HCT116 (cell line): ENCODE measurements at regions not wholly inside any gene's neighbourhood (a gene's known extent, or its start where the extent isn't known, plus 50 kb on each side); places are given as distances from the start of the nearest gene placed in this dataset.

ENCODE experiments used
- ATAC-seq: fragments of 200-7000 bp; cut with Tn5 transposase; 2 replicates; pipeline ENCODE4 v1.9.1; 2020; ENCODE audit warnings: mild to moderate bottlenecking, moderate library complexity
- BruUV-seq: library from RNA; stranded (reverse); fragments of 400-500 nt; replicated peaks from 2 replicates; lab custom pipeline; 2021; lab: Mats Ljungman, UMichigan
- CTCF ChIA-PET: fragments of 300-600 bp; sonication (Branson Sonifier 250); formaldehyde crosslinking; loops from one replicate; lab custom pipeline; 2021; ENCODE audit warnings: antibody characterized with exemption; lab: Charles Lee
- POLR2A ChIA-PET: fragments of 300-600, 350-600 bp; sonication (Branson Sonifier 250); formaldehyde crosslinking; loops from one replicate; lab custom pipeline; 2021; ENCODE audit warnings: antibody characterized with exemption; lab: Charles Lee
- RAD21 ChIA-PET, 2 experiments: fragments of 300-600 bp; sonication (Branson Sonifier 250); formaldehyde crosslinking; loops; one replicate each; lab custom pipeline; 2023; ENCODE audit warnings: low total read pairs in 2 of 2; ENCODE audit not compliant: uncharacterized antibody in 2 of 2, unreplicated experiment in 2 of 2, low non-redundant PET in 1 of 2; lab: Charles Lee
- DNase-seq: peaks from one replicate; pipeline ENCODE4 v3.0.0-alpha.2; 2010; ENCODE audit warnings: low read depth, low spot score
- H2AFZ ChIP-seq: fragments of 200-600 bp; shearing (Covaris generic), sonication (generic); 2 replicates; pipeline ENCODE4 v1.6.1; 2017; ENCODE audit warnings: low read depth, mixed run types, mixed read lengths, antibody characterized with exemption, low read length; ENCODE audit not compliant: poor library complexity, severe bottlenecking
- H3K27ac ChIP-seq: 2 replicates; pipeline ENCODE4 v1.5.1; 2012; ENCODE audit warnings: low read depth, low read length
- H3K27me3 ChIP-seq: fragments of 200-600 bp; sonication (generic); 2 replicates; pipeline ENCODE4 v1.6.1; 2016; ENCODE audit warnings: mixed run types, low read length, mixed read lengths; ENCODE audit not compliant: insufficient read depth
- H3K36me3 ChIP-seq, 2 experiments: fragments of 200-500 bp in 1 of 2; fragments of 200-600 bp in 1 of 2; sonication (Bioruptor generic) in 1 of 2; sonication (generic) in 1 of 2; 2 replicates each; pipeline versions ENCODE4 v1.5.1 to v1.6.1; 2014 to 2016; ENCODE audit warnings: low read length in 2 of 2, inconsistent platforms in 1 of 2, mixed read lengths in 1 of 2, mixed run types in 1 of 2; ENCODE audit not compliant: insufficient read depth in 2 of 2, control insufficient read depth in 1 of 2
- H3K4me1 ChIP-seq, 2 experiments: fragments of 200-600 bp in 1 of 2; sonication (generic) in 1 of 2; 2 replicates each; pipeline versions ENCODE4 v1.5.1 to v1.6.1; 2012 to 2017; ENCODE audit warnings: low read length in 2 of 2, inconsistent platforms in 1 of 2, mild to moderate bottlenecking in 1 of 2, mixed read lengths in 1 of 2, mixed run types in 1 of 2, moderate library complexity in 1 of 2; ENCODE audit not compliant: insufficient read depth in 2 of 2, control insufficient read depth in 1 of 2
- H3K4me2 ChIP-seq: fragments of 200-600 bp; sonication (generic); 2 replicates; pipeline ENCODE4 v1.6.1; 2017; ENCODE audit warnings: mixed run types, low read length, mixed read lengths
- H3K4me3 ChIP-seq, 2 experiments: fragments of 200-600 bp in 1 of 2; sonication (generic) in 1 of 2; replicated peaks in 1 of 2; 2 replicates each; pipeline ENCODE4 v1.5.1; 2011 to 2016; ENCODE audit warnings: low read length in 2 of 2, control low read depth in 1 of 2, low read depth in 1 of 2, mild to moderate bottlenecking in 1 of 2, mixed read lengths in 1 of 2, mixed run types in 1 of 2
- H3K79me2 ChIP-seq: fragments of 200-600 bp; sonication (generic); 2 replicates; pipeline ENCODE4 v1.6.1; 2017; ENCODE audit warnings: mild to moderate bottlenecking, mixed run types, low read length, moderate library complexity, mixed read lengths; ENCODE audit not compliant: insufficient read depth
- H3K9ac ChIP-seq: fragments of 200-600 bp; sonication (generic); 2 replicates; pipeline ENCODE4 v1.6.1; 2016; ENCODE audit warnings: low read length, mixed read lengths
- H3K9me2 ChIP-seq: fragments of 200-600 bp; sonication (generic), shearing (Covaris generic); 2 replicates; pipeline ENCODE4 v1.6.1; 2017; ENCODE audit warnings: mixed run types, mild to moderate bottlenecking, moderate library complexity; ENCODE audit not compliant: insufficient read depth
- H3K9me3 ChIP-seq, 2 experiments: fragments of 200-500 bp in 1 of 2; fragments of 200-600 bp in 1 of 2; sonication (Bioruptor generic) in 1 of 2; sonication (generic) in 1 of 2; 2 replicates each; pipeline ENCODE4 v1.6.1; 2014 to 2017; ENCODE audit warnings: low read length in 2 of 2, mixed read lengths in 2 of 2, inconsistent platforms in 1 of 2, low read depth in 1 of 2, mild to moderate bottlenecking in 1 of 2, mixed run types in 1 of 2, moderate library complexity in 1 of 2; ENCODE audit not compliant: control insufficient read depth in 1 of 2, insufficient read depth in 1 of 2
- H4K20me1 ChIP-seq: fragments of 200-600 bp; sonication (generic), shearing (Covaris generic); 2 replicates; pipeline ENCODE4 v1.6.1; 2017; ENCODE audit warnings: mixed run types, mild to moderate bottlenecking, moderate library complexity; ENCODE audit not compliant: insufficient read depth
- CEBPB ChIP-seq: IDR thresholded peaks from 2 replicates; pipeline ENCODE4 v1.6.1; 2012; ENCODE audit warnings: low read depth
- EZH2 ChIP-seq: fragments of 200-600 bp; sonication (generic); IDR thresholded peaks from 2 replicates; pipeline ENCODE4 v1.6.1; 2017; ENCODE audit warnings: antibody characterized with exemption, mixed run types
- EZH2phosphoT487 ChIP-seq: fragments of 200-600 bp; IDR thresholded peaks from 2 replicates; pipeline ENCODE4 v1.6.1; 2018; ENCODE audit warnings: antibody characterized with exemption, borderline replicate concordance
- SIN3A ChIP-seq: IDR thresholded peaks from 2 replicates; pipeline ENCODE4 v1.6.1; 2012; ENCODE audit warnings: low read depth
- intact Hi-C: fragments of 100-400 bp; cut with micrococcal nuclease; formaldehyde crosslinking; loops from 2 replicates; pipeline ENCODE4 v1.10.0; 2022
- TF ChIP-seq, protein P1 (sequence below), 3 experiments: fragments of 200-600 bp in 1 of 3; sonication (generic) in 1 of 3; IDR thresholded peaks in 2 of 3; conservative IDR thresholded peaks in 1 of 3; 2 replicates each; pipeline ENCODE4 v1.5.1; 2012 to 2017; ENCODE audit warnings: low read depth in 2 of 3, low read length in 2 of 3, antibody characterized with exemption in 1 of 3, borderline replicate concordance in 1 of 3, control low read depth in 1 of 3, mild to moderate bottlenecking in 1 of 3, mixed read lengths in 1 of 3, mixed run types in 1 of 3, moderate library complexity in 1 of 3; ENCODE audit not compliant: insufficient read depth in 1 of 3
- TF ChIP-seq, protein P2 (sequence below): IDR thresholded peaks from 2 replicates; pipeline ENCODE4 v1.6.1; 2011; ENCODE audit warnings: mild to moderate bottlenecking, low read length, moderate library complexity; ENCODE audit not compliant: insufficient replicate concordance; ENCODE audit errors: extremely low read depth

- H2AFZ ChIP-seq = no peak overlapping the region
- BruUV-seq = no TSS peak
- H3K27me3 ChIP-seq = peaks cover 20% of the 10 kb centered on the region; the same call in 1 of the 2 replicates
- no peak overlapping the region for H3K4me3 ChIP-seq
- H3K9me2 ChIP-seq = no peaks in the 10 kb centered on the region
- H3K4me1 ChIP-seq = no peaks in the 10 kb centered on the region
- POLR2A ChIA-PET = no interaction called here
- TF ChIP-seq EZH2phosphoT487 (no peak), SIN3A (no peak), CEBPB (no peak), EZH2 (no peak)
- TF ChIP-seq, protein P1, sequence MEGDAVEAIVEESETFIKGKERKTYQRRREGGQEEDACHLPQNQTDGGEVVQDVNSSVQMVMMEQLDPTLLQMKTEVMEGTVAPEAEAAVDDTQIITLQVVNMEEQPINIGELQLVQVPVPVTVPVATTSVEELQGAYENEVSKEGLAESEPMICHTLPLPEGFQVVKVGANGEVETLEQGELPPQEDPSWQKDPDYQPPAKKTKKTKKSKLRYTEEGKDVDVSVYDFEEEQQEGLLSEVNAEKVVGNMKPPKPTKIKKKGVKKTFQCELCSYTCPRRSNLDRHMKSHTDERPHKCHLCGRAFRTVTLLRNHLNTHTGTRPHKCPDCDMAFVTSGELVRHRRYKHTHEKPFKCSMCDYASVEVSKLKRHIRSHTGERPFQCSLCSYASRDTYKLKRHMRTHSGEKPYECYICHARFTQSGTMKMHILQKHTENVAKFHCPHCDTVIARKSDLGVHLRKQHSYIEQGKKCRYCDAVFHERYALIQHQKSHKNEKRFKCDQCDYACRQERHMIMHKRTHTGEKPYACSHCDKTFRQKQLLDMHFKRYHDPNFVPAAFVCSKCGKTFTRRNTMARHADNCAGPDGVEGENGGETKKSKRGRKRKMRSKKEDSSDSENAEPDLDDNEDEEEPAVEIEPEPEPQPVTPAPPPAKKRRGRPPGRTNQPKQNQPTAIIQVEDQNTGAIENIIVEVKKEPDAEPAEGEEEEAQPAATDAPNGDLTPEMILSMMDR (IDR thresholded peaks at IDR 0.05 in 2 of 3, conservative IDR thresholded peaks at IDR 0.05 in 1 of 3; ENCODE audit: borderline replicate concordance in 1 of 3, insufficient read depth in 1 of 3, low read depth in 2 of 3, low read length in 2 of 3) = no peak
- TF ChIP-seq, protein P2, sequence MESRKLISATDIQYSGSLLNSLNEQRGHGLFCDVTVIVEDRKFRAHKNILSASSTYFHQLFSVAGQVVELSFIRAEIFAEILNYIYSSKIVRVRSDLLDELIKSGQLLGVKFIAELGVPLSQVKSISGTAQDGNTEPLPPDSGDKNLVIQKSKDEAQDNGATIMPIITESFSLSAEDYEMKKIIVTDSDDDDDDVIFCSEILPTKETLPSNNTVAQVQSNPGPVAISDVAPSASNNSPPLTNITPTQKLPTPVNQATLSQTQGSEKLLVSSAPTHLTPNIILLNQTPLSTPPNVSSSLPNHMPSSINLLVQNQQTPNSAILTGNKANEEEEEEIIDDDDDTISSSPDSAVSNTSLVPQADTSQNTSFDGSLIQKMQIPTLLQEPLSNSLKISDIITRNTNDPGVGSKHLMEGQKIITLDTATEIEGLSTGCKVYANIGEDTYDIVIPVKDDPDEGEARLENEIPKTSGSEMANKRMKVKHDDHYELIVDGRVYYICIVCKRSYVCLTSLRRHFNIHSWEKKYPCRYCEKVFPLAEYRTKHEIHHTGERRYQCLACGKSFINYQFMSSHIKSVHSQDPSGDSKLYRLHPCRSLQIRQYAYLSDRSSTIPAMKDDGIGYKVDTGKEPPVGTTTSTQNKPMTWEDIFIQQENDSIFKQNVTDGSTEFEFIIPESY = no peak
- no peaks in the 10 kb centered on the region for H3K36me3 ChIP-seq
- H4K20me1 ChIP-seq = no peaks in the 10 kb centered on the region
- no peaks in the 10 kb centered on the region for H3K9me3 ChIP-seq
- RAD21 ChIA-PET = no interaction called here
- CTCF ChIA-PET = no interaction called here
- intact Hi-C loops = no loop called here
- no peak overlapping the region for H3K9ac ChIP-seq
- no peak overlapping the region for H3K4me2 ChIP-seq
- ATAC-seq (no peak), DNase-seq (no peak)
- no peak overlapping the region for H3K27ac ChIP-seq
- H3K79me2 ChIP-seq = no peaks in the 10 kb centered on the region
These were observed 119.1 kb downstream of the FAM43A start for GRCh38 chr3:194804796-194805195.
